ENCODE measurements at regions not wholly inside any gene's neighbourhood (a gene's known extent, or its start where the extent isn't known, plus 50 kb on each side); places are given as distances from the start of the nearest gene placed in this dataset.

- TF ChIP-seq POLR2AphosphoS5 (IDR thresholded peaks at IDR 0.05; ENCODE audit: insufficient read depth in 1 of 2, low read depth in 1 of 2) = no peak
- TF ChIP-seq POLR2A (IDR thresholded peaks at IDR 0.05) = no peak
- no peak for TF ChIP-seq CTCF (IDR thresholded peaks at IDR 0.05)
Measured at GRCh38 chr22:42324566-42324965, 54.1 kb upstream of the TCF20 start.
